SK-N-SH treated with all-trans-retinoic acid at 6 μM for 48 hours (cell line): ENCODE measurements at regions not wholly inside any gene's neighbourhood (a gene's known extent, or its start where the extent isn't known, plus 50 kb on each side); places are given as distances from the start of the nearest gene placed in this dataset.
"Not testable (repeated sequence)": the region's sequence is repeated elsewhere in the genome, so short reads cannot be mapped to it uniquely, and the experiment has no call there.

Experiments
- ATAC-seq: fragments of 200-7000 bp; cut with Tn5 transposase; 3 replicates; pipeline ENCODE4 v1.9.1; 2020; ENCODE audit warnings: mild to moderate bottlenecking, moderate library complexity
- ARNTL ChIP-seq: fragments of 450-650 bp; formaldehyde crosslinking; IDR thresholded peaks from 2 replicates; pipeline ENCODE4 v1.5.0; 2020; ENCODE audit warnings: low read depth, mild to moderate bottlenecking, moderate library complexity, borderline replicate concordance
- BACH2 ChIP-seq: fragments of 250-450 bp; sonication (Bioruptor Pico); IDR thresholded peaks from 2 replicates; pipeline ENCODE4 v1.9.0; 2021; ENCODE audit warnings: mild to moderate bottlenecking, borderline replicate concordance
- CSDC2 ChIP-seq: fragments of 250-450 bp; sonication (Bioruptor Pico); IDR thresholded peaks from 2 replicates; pipeline ENCODE4 v1.5.0; 2020; ENCODE audit warnings: mild to moderate bottlenecking, moderate library complexity
- ESRRG ChIP-seq: fragments of 250-450 bp; sonication (Bioruptor Pico); IDR thresholded peaks from 2 replicates; pipeline ENCODE4 v1.6.1; 2021; ENCODE audit warnings: mild to moderate bottlenecking
- GLIS3 ChIP-seq: fragments of 250-450 bp; sonication (Bioruptor Pico); IDR thresholded peaks from 2 replicates; pipeline ENCODE4 v1.5.0; 2020; ENCODE audit warnings: mild to moderate bottlenecking, moderate library complexity
- ISL1 ChIP-seq: fragments of 250-450 bp; sonication (Bioruptor Pico); IDR thresholded peaks from 2 replicates; pipeline ENCODE4 v2.1.2; 2022; ENCODE audit warnings: mild to moderate bottlenecking, moderate library complexity
- OSR1 ChIP-seq: fragments of 250-450 bp; sonication (Bioruptor Pico); IDR thresholded peaks from 2 replicates; pipeline ENCODE4 v1.8.0; 2022; ENCODE audit warnings: moderate library complexity, mild to moderate bottlenecking, inconsistent platforms
- PPARA ChIP-seq: fragments of 250-450 bp; sonication (Bioruptor Pico); IDR thresholded peaks from 2 replicates; pipeline ENCODE4 v1.5.0; 2020; ENCODE audit warnings: mild to moderate bottlenecking, borderline replicate concordance
- RARB ChIP-seq: fragments of 250-450 bp; sonication (Bioruptor Pico); IDR thresholded peaks from 2 replicates; pipeline ENCODE4 v1.8.0; 2021; ENCODE audit warnings: mild to moderate bottlenecking, moderate library complexity
- SNAI2 ChIP-seq: fragments of 250-450 bp; sonication (Bioruptor Pico); IDR thresholded peaks from 2 replicates; pipeline ENCODE4 v1.5.0; 2020; ENCODE audit warnings: mild to moderate bottlenecking, moderate library complexity
- TCF4 ChIP-seq: fragments of 250-450 bp; sonication (Bioruptor Pico); IDR thresholded peaks from 2 replicates; pipeline ENCODE4 v1.8.0; 2021; ENCODE audit warnings: mild to moderate bottlenecking, moderate library complexity, borderline replicate concordance
- TOX ChIP-seq: fragments of 250-450 bp; sonication (Bioruptor Pico); IDR thresholded peaks from 2 replicates; pipeline ENCODE4 v1.8.0; 2021; ENCODE audit warnings: mild to moderate bottlenecking, moderate library complexity, borderline replicate concordance
- ZC3H10 ChIP-seq: fragments of 250-450 bp; sonication (Bioruptor Pico); IDR thresholded peaks from 2 replicates; pipeline ENCODE4 v1.5.1; 2021; ENCODE audit warnings: mild to moderate bottlenecking, moderate library complexity
- ZFP3 ChIP-seq: fragments of 250-450 bp; sonication (Bioruptor Pico); IDR thresholded peaks from 2 replicates; pipeline ENCODE4 v1.5.0; 2020; ENCODE audit warnings: mild to moderate bottlenecking, moderate library complexity
- ZFP30 ChIP-seq: fragments of 450-650 bp; formaldehyde crosslinking; IDR thresholded peaks from 2 replicates; pipeline ENCODE4 v1.5.0; 2022; ENCODE audit warnings: mild to moderate bottlenecking, moderate library complexity
- ZNF565 ChIP-seq: fragments of 450-650 bp; formaldehyde crosslinking; conservative IDR thresholded peaks from 2 replicates; pipeline ENCODE4 v1.5.0; 2020; ENCODE audit warnings: low read depth, mild to moderate bottlenecking, moderate library complexity
- ZNF70 ChIP-seq: fragments of 450-650 bp; formaldehyde crosslinking; IDR thresholded peaks from 2 replicates; pipeline ENCODE4 v1.5.0; 2020; ENCODE audit warnings: mild to moderate bottlenecking, moderate library complexity
- ZNF8 ChIP-seq: fragments of 450-650 bp; formaldehyde crosslinking; IDR thresholded peaks from 2 replicates; pipeline ENCODE4 v1.5.0; 2020; ENCODE audit warnings: mild to moderate bottlenecking, moderate library complexity
- TF ChIP-seq, protein P1 (sequence below): fragments of 250-450 bp; sonication (Bioruptor Pico); IDR thresholded peaks from 2 replicates; pipeline ENCODE4 v1.5.0; 2020; ENCODE audit warnings: mild to moderate bottlenecking, moderate library complexity
- TF ChIP-seq, protein P2 (sequence below): fragments of 250-450 bp; sonication (Bioruptor Pico); IDR thresholded peaks from 2 replicates; pipeline ENCODE4 v1.5.1; 2021; ENCODE audit warnings: mild to moderate bottlenecking, moderate library complexity
- TF ChIP-seq, protein P3 (sequence below): fragments of 250-450 bp; sonication (Bioruptor Pico); IDR thresholded peaks from 2 replicates; pipeline ENCODE4 v1.8.0; 2021; ENCODE audit warnings: low read depth, mild to moderate bottlenecking, moderate library complexity, borderline replicate concordance
- TF ChIP-seq, protein P4 (sequence below): fragments of 250-450 bp; sonication (Bioruptor Pico); IDR thresholded peaks from 2 replicates; pipeline ENCODE4 v1.8.0; 2020; ENCODE audit warnings: mild to moderate bottlenecking, moderate library complexity, borderline replicate concordance

DNA sequence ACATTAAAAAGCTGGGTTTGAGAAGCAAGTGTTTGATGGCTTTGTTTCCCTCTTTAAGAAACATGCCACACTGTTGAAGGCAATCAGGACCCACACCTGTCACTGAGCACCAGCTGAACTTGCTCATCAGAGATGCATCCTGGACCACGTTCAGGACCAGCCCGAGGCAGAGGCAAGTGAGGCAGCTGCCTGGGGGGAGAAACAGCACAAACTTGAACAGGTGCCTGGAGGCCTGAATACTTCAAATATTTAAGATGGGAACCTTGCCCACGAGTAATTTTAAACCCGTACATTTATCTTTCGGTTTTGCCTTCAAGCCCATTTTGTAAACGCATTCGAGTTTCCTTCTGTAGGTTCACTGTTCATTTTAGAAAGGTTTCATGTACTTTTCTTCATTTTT is 421.3 kb downstream of the NYAP2 start (continued):
- no peak for TF ChIP-seq ISL1 (CRISPR knock-in tag)
- no peak for TF ChIP-seq SNAI2 (CRISPR knock-in tag)
- TF ChIP-seq BACH2 (CRISPR knock-in tag) = no peak
- TF ChIP-seq ZC3H10 (CRISPR knock-in tag) = no peak
- TF ChIP-seq ZFP3 (CRISPR knock-in tag) = no peak
- TF ChIP-seq GLIS3 (CRISPR knock-in tag) = no peak
- no peak for TF ChIP-seq RARB (CRISPR knock-in tag)

DNA sequence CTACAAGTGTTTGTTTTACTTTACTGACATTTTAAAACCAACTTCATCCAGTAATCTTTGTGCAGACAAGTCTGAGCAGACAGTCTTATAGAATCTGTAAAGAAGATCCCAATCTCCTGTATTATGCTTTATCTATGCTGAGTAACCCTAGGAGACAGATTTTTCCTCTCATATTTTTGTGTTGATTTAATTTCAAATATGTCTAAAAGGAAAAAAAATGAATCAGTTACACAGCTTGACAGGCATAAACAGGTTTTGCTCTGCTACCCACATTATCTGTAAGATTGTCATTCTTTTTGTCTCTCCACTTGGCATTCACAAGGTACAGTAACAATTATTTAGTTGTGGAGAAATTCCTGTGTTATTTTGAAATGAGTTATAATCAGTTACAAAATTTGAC is 415.0 kb downstream of the NYAP2 start:
- no peak for ATAC-seq
- TF ChIP-seq, protein P1, sequence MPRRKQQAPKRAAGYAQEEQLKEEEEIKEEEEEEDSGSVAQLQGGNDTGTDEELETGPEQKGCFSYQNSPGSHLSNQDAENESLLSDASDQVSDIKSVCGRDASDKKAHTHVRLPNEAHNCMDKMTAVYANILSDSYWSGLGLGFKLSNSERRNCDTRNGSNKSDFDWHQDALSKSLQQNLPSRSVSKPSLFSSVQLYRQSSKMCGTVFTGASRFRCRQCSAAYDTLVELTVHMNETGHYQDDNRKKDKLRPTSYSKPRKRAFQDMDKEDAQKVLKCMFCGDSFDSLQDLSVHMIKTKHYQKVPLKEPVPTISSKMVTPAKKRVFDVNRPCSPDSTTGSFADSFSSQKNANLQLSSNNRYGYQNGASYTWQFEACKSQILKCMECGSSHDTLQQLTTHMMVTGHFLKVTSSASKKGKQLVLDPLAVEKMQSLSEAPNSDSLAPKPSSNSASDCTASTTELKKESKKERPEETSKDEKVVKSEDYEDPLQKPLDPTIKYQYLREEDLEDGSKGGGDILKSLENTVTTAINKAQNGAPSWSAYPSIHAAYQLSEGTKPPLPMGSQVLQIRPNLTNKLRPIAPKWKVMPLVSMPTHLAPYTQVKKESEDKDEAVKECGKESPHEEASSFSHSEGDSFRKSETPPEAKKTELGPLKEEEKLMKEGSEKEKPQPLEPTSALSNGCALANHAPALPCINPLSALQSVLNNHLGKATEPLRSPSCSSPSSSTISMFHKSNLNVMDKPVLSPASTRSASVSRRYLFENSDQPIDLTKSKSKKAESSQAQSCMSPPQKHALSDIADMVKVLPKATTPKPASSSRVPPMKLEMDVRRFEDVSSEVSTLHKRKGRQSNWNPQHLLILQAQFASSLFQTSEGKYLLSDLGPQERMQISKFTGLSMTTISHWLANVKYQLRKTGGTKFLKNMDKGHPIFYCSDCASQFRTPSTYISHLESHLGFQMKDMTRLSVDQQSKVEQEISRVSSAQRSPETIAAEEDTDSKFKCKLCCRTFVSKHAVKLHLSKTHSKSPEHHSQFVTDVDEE (CRISPR knock-in tag) = no peak
- TF ChIP-seq SNAI2 (CRISPR knock-in tag) (no peak), PPARA (CRISPR knock-in tag) (no peak), GLIS3 (CRISPR knock-in tag) (no peak), ESRRG (CRISPR knock-in tag) (no peak), RARB (CRISPR knock-in tag) (no peak), ZNF70 (CRISPR knock-in tag) (no peak), ARNTL (CRISPR knock-in tag) (no peak), ISL1 (CRISPR knock-in tag) (no peak), TOX (no peak), OSR1 (CRISPR knock-in tag) (no peak), CSDC2 (no peak), ZNF8 (CRISPR knock-in tag) (no peak), TCF4 (CRISPR knock-in tag) (no peak)
- TF ChIP-seq, protein P2, sequence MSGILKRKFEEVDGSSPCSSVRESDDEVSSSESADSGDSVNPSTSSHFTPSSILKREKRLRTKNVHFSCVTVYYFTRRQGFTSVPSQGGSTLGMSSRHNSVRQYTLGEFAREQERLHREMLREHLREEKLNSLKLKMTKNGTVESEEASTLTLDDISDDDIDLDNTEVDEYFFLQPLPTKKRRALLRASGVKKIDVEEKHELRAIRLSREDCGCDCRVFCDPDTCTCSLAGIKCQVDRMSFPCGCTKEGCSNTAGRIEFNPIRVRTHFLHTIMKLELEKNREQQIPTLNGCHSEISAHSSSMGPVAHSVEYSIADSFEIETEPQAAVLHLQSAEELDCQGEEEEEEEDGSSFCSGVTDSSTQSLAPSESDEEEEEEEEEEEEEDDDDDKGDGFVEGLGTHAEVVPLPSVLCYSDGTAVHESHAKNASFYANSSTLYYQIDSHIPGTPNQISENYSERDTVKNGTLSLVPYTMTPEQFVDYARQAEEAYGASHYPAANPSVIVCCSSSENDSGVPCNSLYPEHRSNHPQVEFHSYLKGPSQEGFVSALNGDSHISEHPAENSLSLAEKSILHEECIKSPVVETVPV = no peak
- TF ChIP-seq, protein P3, sequence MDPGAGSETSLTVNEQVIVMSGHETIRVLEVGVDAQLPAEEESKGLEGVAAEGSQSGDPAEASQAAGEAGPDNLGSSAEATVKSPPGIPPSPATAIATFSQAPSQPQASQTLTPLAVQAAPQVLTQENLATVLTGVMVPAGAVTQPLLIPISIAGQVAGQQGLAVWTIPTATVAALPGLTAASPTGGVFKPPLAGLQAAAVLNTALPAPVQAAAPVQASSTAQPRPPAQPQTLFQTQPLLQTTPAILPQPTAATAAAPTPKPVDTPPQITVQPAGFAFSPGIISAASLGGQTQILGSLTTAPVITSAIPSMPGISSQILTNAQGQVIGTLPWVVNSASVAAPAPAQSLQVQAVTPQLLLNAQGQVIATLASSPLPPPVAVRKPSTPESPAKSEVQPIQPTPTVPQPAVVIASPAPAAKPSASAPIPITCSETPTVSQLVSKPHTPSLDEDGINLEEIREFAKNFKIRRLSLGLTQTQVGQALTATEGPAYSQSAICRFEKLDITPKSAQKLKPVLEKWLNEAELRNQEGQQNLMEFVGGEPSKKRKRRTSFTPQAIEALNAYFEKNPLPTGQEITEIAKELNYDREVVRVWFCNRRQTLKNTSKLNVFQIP (CRISPR knock-in tag) = no peak

DNA sequence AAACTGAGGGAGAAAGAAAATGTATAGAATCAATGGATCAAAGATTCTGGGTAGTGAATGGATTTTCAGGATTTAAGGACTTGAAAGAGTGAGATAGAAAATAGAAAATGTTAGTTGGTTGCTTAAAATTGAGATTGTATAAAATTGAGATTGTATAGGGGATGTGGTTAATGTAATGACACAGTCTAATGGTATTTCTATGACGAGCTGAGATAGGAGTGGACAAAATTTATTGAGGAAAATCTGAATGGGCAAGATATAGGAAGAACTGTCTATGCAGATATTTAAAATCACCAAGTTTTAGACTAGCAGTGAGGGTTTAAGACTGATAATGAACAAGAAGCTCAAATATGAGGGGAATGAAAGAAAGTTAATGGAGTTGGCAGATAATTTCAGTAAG is 406.6 kb downstream of the NYAP2 start:
- 0 out of 3 replicates have a peak, but pooled peaks have one; percentile 38 for ATAC-seq

DNA sequence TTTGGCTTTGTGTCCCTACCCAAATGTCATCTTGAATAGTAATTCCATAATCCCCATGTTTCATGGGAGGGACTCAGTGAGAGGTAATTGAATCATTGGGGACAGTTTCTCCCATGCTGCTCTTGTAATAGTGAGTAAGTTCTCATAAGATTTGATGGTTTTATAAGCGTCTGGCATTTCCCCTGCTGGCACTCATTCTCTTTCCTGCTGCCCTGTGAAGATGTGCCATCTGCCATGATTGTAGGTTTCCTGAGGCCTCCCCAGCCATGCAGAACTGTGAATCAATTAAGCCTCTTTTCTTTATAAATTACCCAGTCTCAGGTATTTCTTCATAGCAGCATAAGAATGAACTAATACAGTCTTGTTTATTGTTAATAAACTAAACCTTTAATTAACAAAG is 402.6 kb downstream of the NYAP2 start:
- ATAC-seq = not testable (repeated sequence)

More for the DNA sequence above, 406.6 kb downstream of the NYAP2 start:
- no peak for TF ChIP-seq ZC3H10 (CRISPR knock-in tag)
- TF ChIP-seq ARNTL (CRISPR knock-in tag) = no peak
- no peak for TF ChIP-seq ZFP30 (CRISPR knock-in tag)
- TF ChIP-seq, protein P2 = no peak
- TF ChIP-seq, all 23 proteins: peak for 0

DNA sequence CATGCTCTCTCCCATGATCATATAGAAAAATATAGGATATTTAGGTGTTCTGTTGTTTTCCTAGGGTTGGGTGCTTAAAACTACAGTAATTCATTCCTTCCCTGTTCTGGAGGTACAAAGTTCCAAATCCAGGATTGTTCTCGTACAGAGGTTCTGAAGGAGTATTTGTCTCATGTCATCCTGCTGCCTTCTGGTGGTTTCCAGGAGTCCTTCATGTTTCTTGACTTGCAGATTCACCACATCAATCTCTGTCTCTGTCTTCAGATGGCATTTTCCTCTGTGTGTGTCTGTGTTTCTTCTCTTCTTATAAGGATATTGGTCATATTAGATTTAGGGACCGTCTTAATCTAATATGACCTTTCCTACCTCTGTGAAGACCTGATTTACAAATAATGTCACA is 397.9 kb downstream of the NYAP2 start:
- ATAC-seq = no peak
- TF ChIP-seq ZNF70 (CRISPR knock-in tag) (no peak), SNAI2 (CRISPR knock-in tag) (no peak), ZFP3 (CRISPR knock-in tag) (no peak), ZNF565 (CRISPR knock-in tag) (no peak), BACH2 (CRISPR knock-in tag) (no peak), ZNF8 (CRISPR knock-in tag) (no peak), TCF4 (CRISPR knock-in tag) (no peak), ZFP30 (CRISPR knock-in tag) (no peak), CSDC2 (no peak), RARB (CRISPR knock-in tag) (no peak), ARNTL (CRISPR knock-in tag) (no peak), ZC3H10 (CRISPR knock-in tag) (no peak)
- TF ChIP-seq, protein P3 (CRISPR knock-in tag) = no peak
- TF ChIP-seq, protein P4, sequence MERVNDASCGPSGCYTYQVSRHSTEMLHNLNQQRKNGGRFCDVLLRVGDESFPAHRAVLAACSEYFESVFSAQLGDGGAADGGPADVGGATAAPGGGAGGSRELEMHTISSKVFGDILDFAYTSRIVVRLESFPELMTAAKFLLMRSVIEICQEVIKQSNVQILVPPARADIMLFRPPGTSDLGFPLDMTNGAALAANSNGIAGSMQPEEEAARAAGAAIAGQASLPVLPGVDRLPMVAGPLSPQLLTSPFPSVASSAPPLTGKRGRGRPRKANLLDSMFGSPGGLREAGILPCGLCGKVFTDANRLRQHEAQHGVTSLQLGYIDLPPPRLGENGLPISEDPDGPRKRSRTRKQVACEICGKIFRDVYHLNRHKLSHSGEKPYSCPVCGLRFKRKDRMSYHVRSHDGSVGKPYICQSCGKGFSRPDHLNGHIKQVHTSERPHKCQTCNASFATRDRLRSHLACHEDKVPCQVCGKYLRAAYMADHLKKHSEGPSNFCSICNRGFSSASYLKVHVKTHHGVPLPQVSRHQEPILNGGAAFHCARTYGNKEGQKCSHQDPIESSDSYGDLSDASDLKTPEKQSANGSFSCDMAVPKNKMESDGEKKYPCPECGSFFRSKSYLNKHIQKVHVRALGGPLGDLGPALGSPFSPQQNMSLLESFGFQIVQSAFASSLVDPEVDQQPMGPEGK (CRISPR knock-in tag) = no peak
- TF ChIP-seq, all 23 proteins: peak for 0
